HG03378 (cell line): ENCODE measurements at regions not wholly inside any gene's neighbourhood (a gene's known extent, or its start where the extent isn't known, plus 50 kb on each side); places are given as distances from the start of the nearest gene placed in this dataset.
"Not testable (repeated sequence)": the region's sequence is repeated elsewhere in the genome, so short reads cannot be mapped to it uniquely, and the experiment has no call there.

Experiments
- ATAC-seq: cut with Tn5 transposase; IDR thresholded peaks from one replicate; pipeline ENCODE4 v1.9.1; 2021; ENCODE audit warnings: mild to moderate bottlenecking, moderate library complexity; ENCODE audit not compliant: unreplicated experiment

- ATAC-seq: no peak
These were observed 365.7 kb downstream of the FLRT2 start for GRCh38 chr14:85895603-85896002.

GRCh38 chr14:85892251-85892650 lies 362.3 kb downstream of the FLRT2 start:
- ATAC-seq: no peak

- no peak for ATAC-seq
These were observed 354.0 kb downstream of the FLRT2 start for GRCh38 chr14:85883966-85884365.

GRCh38 chr14:85883101-85883500 lies 353.2 kb downstream of the FLRT2 start:
- no peak for ATAC-seq

- ATAC-seq: no peak
These were observed 352.0 kb downstream of the FLRT2 start for GRCh38 chr14:85881935-85882334.

- no peak for ATAC-seq
These were observed 348.9 kb downstream of the FLRT2 start for GRCh38 chr14:85878874-85879273.

- no peak for ATAC-seq
These were observed 343.1 kb downstream of the FLRT2 start for GRCh38 chr14:85873006-85873405.

DNA sequence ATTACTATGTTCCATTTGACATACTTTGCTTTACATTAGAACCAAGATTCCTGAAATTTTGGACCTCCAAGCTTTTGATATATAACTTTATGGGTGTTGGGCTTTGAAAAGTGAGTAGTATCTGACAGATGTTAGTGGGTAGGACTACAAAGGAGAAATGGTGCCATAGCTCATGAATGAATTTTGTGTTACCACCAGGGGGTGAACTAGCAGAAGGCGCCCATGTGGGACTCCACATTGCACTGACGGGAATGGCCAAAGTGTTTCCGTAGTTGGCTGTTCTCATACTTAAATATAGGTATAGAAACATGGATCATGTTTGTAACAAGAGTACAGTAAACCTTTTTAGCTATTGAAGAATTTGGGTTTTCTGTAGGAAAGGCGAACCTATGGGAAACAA lies 337.5 kb downstream of the FLRT2 start:
- ATAC-seq: no peak

- ATAC-seq: no peak
These were observed 335.8 kb downstream of the FLRT2 start for GRCh38 chr14:85865701-85866100.

- no peak for ATAC-seq
These were observed 328.7 kb downstream of the FLRT2 start for GRCh38 chr14:85858634-85859033.

DNA sequence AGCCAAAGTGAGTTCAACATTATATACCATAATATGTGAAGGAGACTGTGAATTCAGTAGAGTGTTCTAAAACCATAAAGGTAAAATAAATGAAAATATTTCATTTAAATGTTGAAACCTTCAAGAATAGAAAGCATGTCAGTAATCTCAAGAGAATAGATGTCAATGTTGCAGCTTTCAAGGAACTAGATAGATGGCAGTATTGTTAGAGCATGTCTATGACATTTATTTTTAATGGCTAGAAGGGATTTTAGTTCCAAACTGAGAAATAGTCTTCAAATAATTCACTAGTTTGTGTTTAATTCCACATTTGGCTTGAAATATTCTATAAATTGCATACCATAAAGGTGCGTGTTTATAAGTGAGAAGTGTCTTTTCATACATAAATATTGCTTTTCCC lies 326.5 kb downstream of the FLRT2 start:
- no peak for ATAC-seq

- no peak for ATAC-seq
These were observed 324.1 kb downstream of the FLRT2 start for GRCh38 chr14:85853996-85854526.

- no peak for ATAC-seq
These were observed 323.0 kb downstream of the FLRT2 start for GRCh38 chr14:85852906-85853305.

- ATAC-seq: not testable (repeated sequence)
These were observed 322.2 kb downstream of the FLRT2 start for GRCh38 chr14:85852123-85852522.

DNA sequence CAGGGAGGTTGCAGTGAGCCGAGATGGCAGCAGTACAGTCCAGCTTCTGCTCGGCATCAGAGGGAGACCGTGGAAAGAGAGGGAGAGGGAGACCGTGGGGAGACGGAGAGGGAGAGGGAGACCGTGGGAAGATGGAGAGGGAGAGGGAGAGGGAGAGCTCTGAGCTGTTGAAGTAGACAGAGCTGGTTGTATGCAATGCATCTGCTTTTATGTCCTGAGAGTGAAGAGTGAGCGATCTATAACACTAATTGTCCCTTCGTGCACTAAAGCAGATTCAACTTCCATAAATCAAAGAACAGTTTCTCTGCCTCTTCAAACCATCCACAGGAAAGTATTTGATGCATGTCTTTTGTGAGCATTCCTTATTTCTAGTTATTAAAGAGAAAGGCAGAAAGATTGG lies 300.6 kb downstream of the FLRT2 start:
- ATAC-seq: not testable (repeated sequence)

GRCh38 chr14:85829601-85830000 lies 299.7 kb downstream of the FLRT2 start:
- not testable (repeated sequence) for ATAC-seq

DNA sequence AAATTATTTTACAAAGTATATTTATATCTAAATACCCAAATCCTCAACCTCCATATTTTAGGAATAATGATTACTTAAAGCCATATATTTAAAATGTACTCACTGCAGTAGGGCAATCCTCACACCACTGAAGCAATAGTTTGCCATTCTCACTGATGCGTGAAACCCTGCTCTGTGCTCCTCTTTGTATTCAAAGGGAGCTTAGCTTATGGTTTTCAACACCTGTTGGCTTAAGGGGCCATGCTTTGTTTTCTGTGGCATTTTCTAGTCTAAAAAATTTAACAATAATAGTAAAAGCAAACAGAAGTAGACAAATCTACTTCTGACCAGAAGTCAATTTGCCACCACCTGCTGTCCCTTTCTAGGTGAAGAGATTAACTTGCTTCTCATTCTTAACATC lies 294.6 kb downstream of the FLRT2 start:
- no peak for ATAC-seq

- no peak for ATAC-seq
These were observed 292.3 kb downstream of the FLRT2 start for GRCh38 chr14:85822236-85822635.

- no peak for ATAC-seq
These were observed 287.5 kb downstream of the FLRT2 start for GRCh38 chr14:85817430-85817829.

- no peak for ATAC-seq
These were observed 283.1 kb downstream of the FLRT2 start for GRCh38 chr14:85813040-85813439.

GRCh38 chr14:85811340-85811739 lies 281.4 kb downstream of the FLRT2 start:
- ATAC-seq: no peak

DNA sequence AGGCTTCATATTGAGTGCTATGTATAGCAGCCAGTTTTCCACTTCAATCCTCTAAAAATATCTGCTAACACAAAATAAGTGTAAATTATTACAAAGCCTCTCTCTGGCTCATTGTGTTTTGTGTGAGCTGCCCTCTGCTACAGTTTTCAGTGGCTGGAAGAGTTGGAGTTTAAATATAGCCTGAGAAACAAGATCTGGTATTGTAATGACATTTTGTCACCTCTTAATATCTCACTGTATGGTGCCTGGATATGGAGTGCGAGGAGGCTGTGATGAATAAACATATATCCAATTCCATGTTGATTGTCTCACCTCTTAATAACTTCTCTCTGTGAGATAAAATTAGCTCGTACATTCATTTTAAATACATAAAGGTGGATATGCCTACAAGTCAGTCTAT lies 269.7 kb downstream of the FLRT2 start:
- no peak for ATAC-seq

DNA sequence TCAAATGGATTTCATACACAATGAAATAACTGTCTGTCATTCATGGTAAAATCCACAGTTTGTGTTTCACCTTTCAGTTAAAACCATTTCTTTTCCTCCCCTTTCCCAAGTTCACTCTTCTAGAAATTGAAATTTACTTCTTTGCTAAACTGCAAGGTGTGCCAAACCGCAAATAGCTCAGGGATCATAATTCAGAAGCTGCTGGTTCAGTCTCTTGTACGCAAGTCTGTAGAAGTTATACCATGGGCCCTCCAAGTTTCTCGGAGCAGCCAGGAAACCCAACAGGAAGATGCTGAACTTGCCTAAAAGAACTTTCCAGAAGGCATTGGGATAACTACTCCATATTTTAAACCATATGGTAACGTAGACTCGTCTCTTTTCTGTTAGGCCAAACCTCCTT lies 268.9 kb downstream of the FLRT2 start:
- no peak for ATAC-seq

DNA sequence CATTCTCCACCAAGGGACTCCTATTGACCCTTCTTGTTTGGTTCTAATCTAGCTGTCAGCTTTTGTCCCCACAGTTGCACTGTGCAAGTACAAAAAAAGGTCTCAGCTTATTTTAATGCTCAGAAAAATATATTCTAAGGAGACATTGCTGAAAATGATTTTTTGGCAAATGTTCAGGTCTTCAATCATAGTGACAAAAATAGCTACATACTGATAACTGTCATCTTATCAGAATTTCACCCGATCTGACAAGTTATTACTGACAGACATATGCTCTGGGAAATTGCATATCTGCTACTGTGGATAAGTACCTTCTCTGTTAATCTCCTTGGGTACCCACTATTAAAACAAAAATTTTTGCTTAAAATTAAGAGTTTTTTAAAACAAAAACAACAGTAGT lies 263.6 kb downstream of the FLRT2 start:
- ATAC-seq: no peak
